ENCODE measurements at regions not wholly inside any gene's neighbourhood (a gene's known extent, or its start where the extent isn't known, plus 50 kb on each side); places are given as distances from the start of the nearest gene placed in this dataset.

DNA sequence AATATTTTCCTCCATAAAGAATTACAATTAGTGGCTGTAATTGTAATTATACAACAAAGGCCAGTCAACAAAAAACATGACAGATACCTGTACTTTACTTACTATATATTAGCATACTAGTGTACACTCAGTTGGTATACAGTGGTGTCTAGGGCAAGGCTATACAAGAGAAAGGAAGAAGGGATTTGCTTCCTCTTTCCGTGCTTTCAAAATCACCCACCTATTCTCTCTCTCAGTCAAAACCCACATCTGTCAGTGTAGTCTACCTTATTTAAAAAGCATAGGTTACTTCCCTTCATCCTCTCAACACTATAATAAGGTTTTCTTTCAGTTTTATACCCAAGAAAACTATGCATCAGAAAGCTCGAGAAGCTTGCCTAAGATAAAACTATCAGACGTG, 355.8 kb upstream of the NR5A2 start:
- H3K27ac ChIP-seq (ENCODE audit: control insufficient read depth, insufficient read depth), result no peak overlapping the region
- in situ Hi-C loops (cut with MboI), result no loop called here
- DNase-seq (ENCODE audit: low read depth, low spot score) (no peak), ATAC-seq (no peak; the same call in 2 of the 3 replicates), FAIRE-seq (no peak)
- ChIA-PET RAD21 (ENCODE audit: unreplicated experiment) (no interaction called here), POLR2A (no interaction called here), CTCF (no interaction called here), SMC1A (ENCODE audit: uncharacterized antibody, unreplicated experiment) (no interaction called here)
- no peak overlapping the region for H3K4me3 ChIP-seq
- no peak overlapping the region for H2AFZ ChIP-seq (ENCODE audit: control insufficient read depth, low read depth, low read length)
- H3K4me2 ChIP-seq (ENCODE audit: control insufficient read depth, insufficient read depth), result no peak overlapping the region
- no peaks in the 10 kb centered on the region for H4K20me1 ChIP-seq (ENCODE audit: control insufficient read depth, insufficient read depth)
- H3K79me2 ChIP-seq (ENCODE audit: control insufficient read depth, insufficient read depth, low read length), result no peaks in the 10 kb centered on the region
- H3K4me1 ChIP-seq (ENCODE audit: control insufficient read depth, insufficient read depth, low read length), result no peaks in the 10 kb centered on the region
- WGBS (ENCODE audit: insufficient coverage, insufficient replicate concordance, low lambda C conversion rate, missing lambda C conversion rate), result 0% methylated on average over 3 of the region's 3 CpGs
- no peak overlapping the region for H3K9ac ChIP-seq (ENCODE audit: control insufficient read depth, insufficient read depth, low read length)
- no peaks in the 10 kb centered on the region for H3K36me3 ChIP-seq (ENCODE audit: control insufficient read depth in 2 of 2, insufficient read depth in 2 of 2, low read length in 1 of 2)
- no peaks in the 10 kb centered on the region; the same call in 2 of the 3 replicates for H3K9me3 ChIP-seq (replicated peaks; ENCODE audit: control insufficient read depth, insufficient read depth, low read length)
- H3K27me3 ChIP-seq (replicated peaks in 1 of 2; ENCODE audit: control insufficient read depth in 2 of 2, insufficient read depth in 2 of 2, low read length in 1 of 2), result no peaks in the 10 kb centered on the region
- intact Hi-C loops (cut with micrococcal nuclease; ENCODE audit: unreplicated experiment), result no loop called here
- no peak for TF ChIP-seq SMAD1 (IDR thresholded peaks at IDR 0.05; ENCODE audit: low read depth, partially characterized antibody)
- BruUV-seq (replicated peaks), result no TSS peak

DNA sequence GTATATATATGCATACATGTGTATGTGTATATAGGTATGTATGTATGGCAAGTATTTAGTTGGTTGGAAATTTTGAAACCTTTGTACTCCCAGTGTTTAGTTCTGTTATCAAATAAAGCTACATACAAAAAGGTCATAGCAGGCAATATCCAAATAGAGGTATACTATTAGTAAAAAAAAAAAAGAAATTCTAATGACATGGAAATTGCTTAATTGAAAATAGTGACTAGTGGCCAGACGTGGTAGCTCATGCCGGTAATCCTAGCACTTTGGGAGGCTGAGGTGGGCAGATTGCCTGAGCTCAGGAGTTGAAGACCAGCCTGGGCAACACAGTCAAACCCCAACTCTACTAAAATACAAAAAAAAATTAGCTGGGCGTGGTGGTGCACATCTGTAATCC, 351.6 kb upstream of the NR5A2 start:
- Histone ChIP-seq H3K9me3 (replicated peaks; ENCODE audit: control insufficient read depth, insufficient read depth, low read length) (no peaks in the 10 kb centered on the region), H3K4me2 (ENCODE audit: control insufficient read depth, insufficient read depth) (no peak overlapping the region), H3K27ac (ENCODE audit: control insufficient read depth, insufficient read depth) (no peak overlapping the region), H3K4me1 (ENCODE audit: control insufficient read depth, insufficient read depth, low read length) (no peaks in the 10 kb centered on the region), H3K27me3 (replicated peaks in 1 of 2; ENCODE audit: control insufficient read depth in 2 of 2, insufficient read depth in 2 of 2, low read length in 1 of 2) (no peaks in the 10 kb centered on the region), H3K4me3 (no peak overlapping the region), H4K20me1 (ENCODE audit: control insufficient read depth, insufficient read depth) (no peaks in the 10 kb centered on the region), H3K9ac (ENCODE audit: control insufficient read depth, insufficient read depth, low read length) (no peak overlapping the region), H3K36me3 (ENCODE audit: control insufficient read depth in 2 of 2, insufficient read depth in 2 of 2, low read length in 1 of 2) (no peaks in the 10 kb centered on the region), H2AFZ (ENCODE audit: control insufficient read depth, low read depth, low read length) (no peak overlapping the region), H3K79me2 (ENCODE audit: control insufficient read depth, insufficient read depth, low read length) (no peaks in the 10 kb centered on the region)
- SMC1A ChIA-PET (ENCODE audit: uncharacterized antibody, unreplicated experiment), result interaction anchor here (1.7 kb wide), 1 partner anchor 601 kb away, joined by 4 read pairs; no protein-coding TSS in a partner anchor
- in situ Hi-C loops (cut with MboI) (loop anchor here (25.0 kb wide), 1 partner anchor 611 kb away; no protein-coding TSS in a partner anchor), intact Hi-C loops (cut with micrococcal nuclease; ENCODE audit: unreplicated experiment) (no loop called here)
- CTCF ChIA-PET, result interaction anchor here (1.3 kb wide), 1 partner anchor 9 kb away, joined by 6 read pairs; no protein-coding TSS in a partner anchor
- DNase-seq (ENCODE audit: low read depth, low spot score) (no peak), FAIRE-seq (no peak), ATAC-seq (no peak)
- 36% methylated on average over 3 of the region's 3 CpGs for WGBS (ENCODE audit: insufficient coverage, insufficient replicate concordance, low lambda C conversion rate, missing lambda C conversion rate)
- POLR2A ChIA-PET, result no interaction called here
- TF ChIP-seq NR2C1 (IDR thresholded peaks at IDR 0.05), result no peak
- no peak for TF ChIP-seq KAT2A (conservative IDR thresholded peaks at IDR 0.05; ENCODE audit: control insufficient read depth, low read depth, low read length)
- no peak for TF ChIP-seq GABPA (IDR thresholded peaks at IDR 0.05; ENCODE audit: low read depth)
- TF ChIP-seq SRF (IDR thresholded peaks at IDR 0.05; ENCODE audit: low read depth in 2 of 2, low read length in 2 of 2), result no peak
- no peak for TF ChIP-seq HDAC6 (IDR thresholded peaks at IDR 0.05; ENCODE audit: unreplicated experiment)
- no peak for TF ChIP-seq SMAD5 (IDR thresholded peaks at IDR 0.05; ENCODE audit: low read depth)
- TF ChIP-seq, protein P1, sequence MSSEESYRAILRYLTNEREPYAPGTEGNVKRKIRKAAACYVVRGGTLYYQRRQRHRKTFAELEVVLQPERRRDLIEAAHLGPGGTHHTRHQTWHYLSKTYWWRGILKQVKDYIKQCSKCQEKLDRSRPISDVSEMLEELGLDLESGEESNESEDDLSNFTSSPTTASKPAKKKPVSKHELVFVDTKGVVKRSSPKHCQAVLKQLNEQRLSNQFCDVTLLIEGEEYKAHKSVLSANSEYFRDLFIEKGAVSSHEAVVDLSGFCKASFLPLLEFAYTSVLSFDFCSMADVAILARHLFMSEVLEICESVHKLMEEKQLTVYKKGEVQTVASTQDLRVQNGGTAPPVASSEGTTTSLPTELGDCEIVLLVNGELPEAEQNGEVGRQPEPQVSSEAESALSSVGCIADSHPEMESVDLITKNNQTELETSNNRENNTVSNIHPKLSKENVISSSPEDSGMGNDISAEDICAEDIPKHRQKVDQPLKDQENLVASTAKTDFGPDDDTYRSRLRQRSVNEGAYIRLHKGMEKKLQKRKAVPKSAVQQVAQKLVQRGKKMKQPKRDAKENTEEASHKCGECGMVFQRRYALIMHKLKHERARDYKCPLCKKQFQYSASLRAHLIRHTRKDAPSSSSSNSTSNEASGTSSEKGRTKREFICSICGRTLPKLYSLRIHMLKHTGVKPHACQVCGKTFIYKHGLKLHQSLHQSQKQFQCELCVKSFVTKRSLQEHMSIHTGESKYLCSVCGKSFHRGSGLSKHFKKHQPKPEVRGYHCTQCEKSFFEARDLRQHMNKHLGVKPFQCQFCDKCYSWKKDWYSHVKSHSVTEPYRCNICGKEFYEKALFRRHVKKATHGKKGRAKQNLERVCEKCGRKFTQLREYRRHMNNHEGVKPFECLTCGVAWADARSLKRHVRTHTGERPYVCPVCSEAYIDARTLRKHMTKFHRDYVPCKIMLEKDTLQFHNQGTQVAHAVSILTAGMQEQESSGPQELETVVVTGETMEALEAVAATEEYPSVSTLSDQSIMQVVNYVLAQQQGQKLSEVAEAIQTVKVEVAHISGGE (CRISPR knock-in tag; IDR thresholded peaks at IDR 0.05), result no peak
- TF ChIP-seq MTA3 (IDR thresholded peaks at IDR 0.05; ENCODE audit: borderline replicate concordance, low read length), result no peak
- TF ChIP-seq, protein P2, sequence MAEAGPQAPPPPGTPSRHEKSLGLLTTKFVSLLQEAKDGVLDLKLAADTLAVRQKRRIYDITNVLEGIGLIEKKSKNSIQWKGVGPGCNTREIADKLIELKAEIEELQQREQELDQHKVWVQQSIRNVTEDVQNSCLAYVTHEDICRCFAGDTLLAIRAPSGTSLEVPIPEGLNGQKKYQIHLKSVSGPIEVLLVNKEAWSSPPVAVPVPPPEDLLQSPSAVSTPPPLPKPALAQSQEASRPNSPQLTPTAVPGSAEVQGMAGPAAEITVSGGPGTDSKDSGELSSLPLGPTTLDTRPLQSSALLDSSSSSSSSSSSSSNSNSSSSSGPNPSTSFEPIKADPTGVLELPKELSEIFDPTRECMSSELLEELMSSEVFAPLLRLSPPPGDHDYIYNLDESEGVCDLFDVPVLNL (IDR thresholded peaks at IDR 0.05; ENCODE audit: low read depth, low read length), result no peak
- no peak for TF ChIP-seq ZNF622 (IDR thresholded peaks at IDR 0.05)
- TF ChIP-seq ATF7 (IDR thresholded peaks at IDR 0.05; ENCODE audit: low read depth), result no peak
- no peak for TF ChIP-seq KLF5 (IDR thresholded peaks at IDR 0.05; ENCODE audit: partially characterized antibody)
- TF ChIP-seq WRNIP1 (IDR thresholded peaks at IDR 0.05; ENCODE audit: borderline replicate concordance, low read depth, low read length), result no peak
- no peak for TF ChIP-seq TAF1 (IDR thresholded peaks at IDR 0.05; ENCODE audit: borderline replicate concordance, low read depth, low read length)
- no peak for TF ChIP-seq PML (IDR thresholded peaks at IDR 0.05; ENCODE audit: low read length)
- RAD21 ChIA-PET (ENCODE audit: unreplicated experiment), result interaction anchor here (0.6 kb wide), 1 partner anchor 812 kb away, joined by 4 read pairs; no protein-coding TSS in a partner anchor
- no TSS peak for BruUV-seq (replicated peaks)
